ENCODE measurements at regions not wholly inside any gene's neighbourhood (a gene's known extent, or its start where the extent isn't known, plus 50 kb on each side); places are given as distances from the start of the nearest gene placed in this dataset.
"Not testable (repeated sequence)": the region's sequence is repeated elsewhere in the genome, so short reads cannot be mapped to it uniquely, and the experiment has no call there.

DNA sequence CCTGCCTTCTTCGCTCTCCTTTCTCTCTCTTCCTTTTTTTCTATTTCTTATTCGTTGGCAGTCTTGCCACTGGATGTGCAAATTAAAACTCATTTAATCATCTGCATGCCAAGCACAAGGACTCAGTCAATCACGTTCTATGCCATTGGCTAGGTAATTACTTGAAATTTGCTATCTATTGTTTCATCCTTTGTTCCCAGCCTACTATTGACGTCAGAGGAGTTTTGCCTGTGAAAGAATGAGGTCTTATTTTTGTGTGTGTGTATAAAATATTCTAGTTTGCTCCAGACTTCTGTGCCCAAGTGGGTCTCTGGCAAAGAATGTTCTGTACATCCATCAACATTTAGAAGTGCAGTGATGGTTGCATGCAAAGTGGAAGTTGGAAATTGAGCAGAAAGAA lies 132.3 kb upstream of the DOK5 start:
- Histone ChIP-seq H3K27me3 (ENCODE audit: control insufficient read depth, insufficient read depth, low read length) (no peaks in the 10 kb centered on the region), H3K36me3 (replicated peaks; ENCODE audit: control insufficient read depth, insufficient read depth, low read length) (no peaks in the 10 kb centered on the region), H3K4me3 (ENCODE audit: insufficient read depth, low read depth, low read length) (no peak overlapping the region)
- no peak for DNase-seq

DNA sequence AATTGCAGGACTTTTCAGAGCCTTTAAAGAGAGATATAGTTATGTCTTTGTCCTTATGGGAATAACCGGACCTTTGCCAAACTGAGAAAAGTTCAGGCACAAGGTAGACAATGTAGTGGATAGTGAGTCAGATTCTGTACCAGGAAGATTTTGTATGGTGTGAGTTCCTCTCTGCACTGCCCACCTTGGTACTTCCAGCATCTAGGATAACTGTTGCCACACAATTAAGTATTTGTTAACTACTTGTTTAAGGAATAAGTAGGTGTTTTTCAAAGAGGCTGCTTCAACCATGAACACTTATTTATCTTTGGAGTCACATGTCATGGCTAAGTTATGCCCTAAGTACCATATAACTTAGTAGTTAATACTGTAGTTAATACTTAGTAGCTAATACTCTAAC lies 131.8 kb upstream of the DOK5 start:
- Histone ChIP-seq H3K4me3 (ENCODE audit: insufficient read depth, low read depth, low read length) (no peak overlapping the region), H3K27me3 (ENCODE audit: control insufficient read depth, insufficient read depth, low read length) (no peaks in the 10 kb centered on the region), H3K36me3 (replicated peaks; ENCODE audit: control insufficient read depth, insufficient read depth, low read length) (no peaks in the 10 kb centered on the region)
- DNase-seq = no peak

DNA sequence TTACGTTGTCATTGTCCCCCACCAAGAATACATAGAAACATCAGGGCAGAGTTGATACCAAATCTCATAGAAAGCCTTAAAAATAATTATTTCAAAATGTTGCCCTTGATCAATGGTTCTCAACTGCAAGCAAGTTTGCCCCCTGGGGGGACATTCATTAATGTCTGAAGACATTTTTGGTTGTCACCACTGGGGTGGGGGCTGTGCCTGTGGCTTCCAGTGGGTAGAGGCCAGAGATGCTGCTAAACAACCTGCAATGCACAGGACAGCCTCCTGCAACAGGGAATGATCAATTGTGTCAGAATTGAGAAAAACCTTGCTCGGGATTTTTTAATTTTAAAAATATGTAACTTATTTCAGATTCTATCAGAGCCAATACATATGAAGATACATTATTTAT lies 130.6 kb upstream of the DOK5 start:
- Histone ChIP-seq H3K4me3 (ENCODE audit: insufficient read depth, low read depth, low read length) (no peak overlapping the region), H3K27me3 (ENCODE audit: control insufficient read depth, insufficient read depth, low read length) (no peaks in the 10 kb centered on the region), H3K36me3 (replicated peaks; ENCODE audit: control insufficient read depth, insufficient read depth, low read length) (no peaks in the 10 kb centered on the region)
- DNase-seq = no peak

DNA sequence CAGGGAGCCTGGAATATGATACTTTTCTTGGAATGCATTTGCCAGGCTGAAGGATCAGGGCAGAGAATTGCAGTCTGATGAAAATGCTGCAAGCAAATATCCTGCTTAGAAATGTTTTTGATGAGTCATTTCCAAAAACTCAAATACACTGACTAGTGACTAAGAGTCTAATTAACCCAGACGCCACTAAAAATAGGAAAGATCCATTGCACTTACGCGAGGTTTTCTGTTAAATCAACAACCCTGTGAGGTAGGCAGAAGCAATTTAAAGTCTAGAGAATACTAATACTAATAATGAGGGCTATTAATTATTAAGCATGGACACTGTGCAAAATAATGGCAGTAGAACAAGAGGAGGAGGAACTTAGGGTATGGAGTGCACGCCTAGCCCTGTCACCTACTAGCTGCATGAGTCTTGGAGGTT lies 130.1 kb upstream of the DOK5 start:
- H3K27me3 ChIP-seq (ENCODE audit: control insufficient read depth, insufficient read depth, low read length) = no peaks in the 10 kb centered on the region
- no peak overlapping the region for H3K4me3 ChIP-seq (ENCODE audit: insufficient read depth, low read depth, low read length)
- no peaks in the 10 kb centered on the region for H3K36me3 ChIP-seq (replicated peaks; ENCODE audit: control insufficient read depth, insufficient read depth, low read length)
- no peak for DNase-seq

DNA sequence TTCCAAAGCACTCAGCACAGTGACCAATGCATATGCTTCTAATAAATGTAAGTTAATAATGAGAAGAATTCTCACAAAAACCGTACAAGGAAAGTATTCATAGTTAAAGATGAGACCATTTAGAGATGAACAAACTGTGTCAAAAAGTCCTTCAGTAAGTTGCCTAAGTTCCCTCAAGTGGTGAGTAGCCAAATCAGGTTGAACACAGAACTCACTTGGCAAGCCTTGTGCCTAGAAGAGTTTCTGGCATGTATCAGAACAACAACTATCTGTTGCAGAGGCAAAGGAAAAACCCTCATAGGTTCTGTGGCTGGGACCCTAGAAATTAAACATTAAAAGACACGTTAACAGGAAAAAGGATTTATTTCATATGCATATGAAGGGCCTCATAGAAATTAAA lies 129.6 kb upstream of the DOK5 start:
- DNase-seq = no peak
- Histone ChIP-seq H3K36me3 (replicated peaks; ENCODE audit: control insufficient read depth, insufficient read depth, low read length) (no peaks in the 10 kb centered on the region), H3K27me3 (ENCODE audit: control insufficient read depth, insufficient read depth, low read length) (no peaks in the 10 kb centered on the region), H3K4me3 (ENCODE audit: insufficient read depth, low read depth, low read length) (no peak overlapping the region)

DNA sequence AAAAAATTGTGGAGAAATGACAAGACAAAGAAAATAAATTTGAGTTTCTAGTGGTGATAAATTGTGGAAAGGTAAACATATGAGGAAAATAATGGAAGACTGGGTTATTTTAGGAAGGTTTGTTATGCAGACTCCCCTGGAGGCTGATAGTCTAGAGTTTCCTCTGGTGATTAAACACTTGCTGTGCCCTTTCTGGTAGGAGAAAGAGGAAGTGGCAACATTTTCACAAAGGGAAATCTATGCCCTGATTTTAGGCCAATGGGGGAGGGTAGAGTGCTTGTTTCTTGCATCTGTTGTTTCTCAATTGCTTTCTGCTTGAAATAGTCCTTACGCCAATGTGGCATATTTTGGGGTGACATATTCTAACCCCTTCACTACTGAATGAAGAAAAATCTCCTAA lies 129.1 kb upstream of the DOK5 start:
- no peak for DNase-seq
- no peaks in the 10 kb centered on the region for H3K27me3 ChIP-seq (ENCODE audit: control insufficient read depth, insufficient read depth, low read length)
- no peak overlapping the region for H3K4me3 ChIP-seq (ENCODE audit: insufficient read depth, low read depth, low read length)
- no peaks in the 10 kb centered on the region for H3K36me3 ChIP-seq (replicated peaks; ENCODE audit: control insufficient read depth, insufficient read depth, low read length)

DNA sequence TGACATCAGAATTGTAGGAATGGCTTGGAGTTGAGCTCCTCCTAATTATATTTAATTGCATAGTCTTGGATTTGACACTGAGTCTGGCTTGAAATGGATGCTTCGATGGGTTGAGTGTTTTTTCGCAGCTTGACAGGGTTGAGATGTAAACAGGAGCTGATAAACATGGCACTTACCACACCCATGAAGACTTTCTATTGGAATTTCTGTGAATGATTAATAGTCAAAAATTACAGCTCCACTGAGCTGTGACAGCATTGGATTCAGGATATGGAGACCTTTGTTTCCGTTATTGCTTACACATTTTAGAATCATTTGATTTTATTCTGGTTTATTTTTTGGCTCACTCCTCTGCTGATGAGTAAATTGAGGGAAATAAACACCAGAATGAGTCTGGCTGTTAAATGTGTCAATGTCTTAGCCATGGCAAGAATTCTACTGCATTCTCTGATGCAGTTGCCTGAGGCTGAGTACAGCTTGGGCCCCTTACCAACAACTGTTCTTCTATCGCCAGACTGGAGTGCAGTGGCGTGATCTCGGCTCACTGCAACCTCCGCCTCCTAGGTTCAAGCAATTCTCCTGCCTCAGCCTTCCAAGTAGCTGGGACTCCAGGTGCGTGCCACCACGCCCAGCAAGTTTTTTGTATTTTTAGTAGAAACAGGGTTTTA lies 128.1 kb upstream of the DOK5 start:
- H3K4me3 ChIP-seq (ENCODE audit: insufficient read depth, low read depth, low read length) = no peak overlapping the region
- no peaks in the 10 kb centered on the region for H3K36me3 ChIP-seq (replicated peaks; ENCODE audit: control insufficient read depth, insufficient read depth, low read length)
- no peak for DNase-seq
- H3K27me3 ChIP-seq (ENCODE audit: control insufficient read depth, insufficient read depth, low read length) = no peaks in the 10 kb centered on the region

DNA sequence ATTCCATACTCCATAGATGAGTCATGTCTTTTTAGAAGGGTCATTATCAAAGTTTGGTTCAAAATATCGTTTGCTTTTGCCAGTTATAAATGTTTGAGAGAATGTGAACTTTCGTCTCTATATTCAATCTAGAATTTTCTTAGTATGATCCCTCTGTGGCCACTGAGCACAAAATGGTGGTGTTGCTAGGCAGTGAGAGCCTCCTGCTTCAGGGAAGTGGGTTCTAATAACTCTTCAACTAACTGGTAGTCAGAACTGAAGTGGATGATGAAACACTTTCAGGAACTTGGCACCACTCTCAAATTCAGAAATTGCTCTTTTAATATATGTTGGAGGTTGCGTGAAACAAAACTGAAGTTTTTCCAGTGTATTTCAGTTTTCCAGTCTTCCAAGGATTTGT lies 125.0 kb upstream of the DOK5 start:
- Histone ChIP-seq H3K4me3 (ENCODE audit: insufficient read depth, low read depth, low read length) (no peak overlapping the region), H3K36me3 (replicated peaks; ENCODE audit: control insufficient read depth, insufficient read depth, low read length) (no peaks in the 10 kb centered on the region), H3K27me3 (ENCODE audit: control insufficient read depth, insufficient read depth, low read length) (no peaks in the 10 kb centered on the region)
- no peak for DNase-seq

DNA sequence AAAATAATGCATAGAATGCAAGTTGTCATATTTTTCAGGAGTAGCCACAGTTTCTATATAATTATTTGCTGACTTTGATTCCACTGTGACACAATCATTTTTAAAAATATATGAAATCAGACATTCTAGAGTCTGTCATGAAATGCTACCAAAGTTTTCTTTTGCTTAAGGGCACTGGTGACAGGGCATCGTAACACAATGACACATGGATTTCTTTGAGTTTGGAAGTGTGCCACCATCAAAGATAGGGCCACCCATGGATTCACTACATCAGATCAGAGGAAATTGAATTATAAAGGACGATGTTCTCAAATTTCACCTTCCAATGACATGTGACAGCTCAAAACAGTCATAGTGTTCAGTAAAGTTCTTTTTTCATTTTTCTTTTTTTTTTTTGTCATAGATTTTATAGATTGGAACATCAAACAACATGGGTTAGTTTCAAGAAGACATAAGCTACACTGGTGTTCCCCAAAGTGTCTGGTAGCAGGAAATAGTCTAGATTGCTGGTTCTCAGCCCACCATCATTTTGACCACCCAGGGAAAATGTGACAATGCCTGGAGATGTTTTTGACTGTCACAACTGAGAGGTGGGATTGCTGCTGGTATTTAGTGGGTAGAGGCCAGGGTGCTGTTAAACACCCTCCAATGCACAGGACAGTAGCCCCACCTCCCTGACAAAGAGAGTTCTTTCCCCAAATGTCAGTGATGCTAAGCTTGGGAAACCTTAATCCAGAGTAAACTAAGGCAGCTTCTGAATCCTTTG lies 123.8 kb upstream of the DOK5 start:
- no peaks in the 10 kb centered on the region for H3K36me3 ChIP-seq (replicated peaks; ENCODE audit: control insufficient read depth, insufficient read depth, low read length)
- DNase-seq = no peak

DNA sequence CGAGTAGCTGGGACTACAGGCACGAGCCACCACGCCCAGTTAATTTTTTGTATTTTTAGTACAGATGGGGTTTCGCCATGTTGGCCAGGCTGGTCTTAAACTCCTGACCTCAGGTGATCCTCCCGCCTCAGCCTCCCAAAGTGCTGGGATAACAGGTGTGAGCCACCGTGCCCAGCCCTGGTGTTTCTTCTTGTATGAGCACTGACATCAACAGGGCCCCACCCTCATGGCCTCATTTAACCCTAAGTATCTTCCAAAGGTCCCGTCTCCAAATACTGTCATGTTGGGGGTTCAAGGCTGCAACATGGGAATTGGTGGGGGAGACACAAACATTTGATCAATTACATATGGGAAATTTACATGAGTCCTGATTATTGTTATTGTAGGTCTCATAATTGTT lies 122.9 kb upstream of the DOK5 start:
- not testable (repeated sequence) for H3K36me3 ChIP-seq (replicated peaks; ENCODE audit: control insufficient read depth, insufficient read depth, low read length); H3K4me3 ChIP-seq (ENCODE audit: insufficient read depth, low read depth, low read length); DNase-seq; H3K27me3 ChIP-seq (ENCODE audit: control insufficient read depth, insufficient read depth, low read length)

More for the DNA sequence above, 123.8 kb upstream of the DOK5 start:
- no peaks in the 10 kb centered on the region for H3K27me3 ChIP-seq (ENCODE audit: control insufficient read depth, insufficient read depth, low read length)
- H3K4me3 ChIP-seq (ENCODE audit: insufficient read depth, low read depth, low read length) = no peak overlapping the region

DNA sequence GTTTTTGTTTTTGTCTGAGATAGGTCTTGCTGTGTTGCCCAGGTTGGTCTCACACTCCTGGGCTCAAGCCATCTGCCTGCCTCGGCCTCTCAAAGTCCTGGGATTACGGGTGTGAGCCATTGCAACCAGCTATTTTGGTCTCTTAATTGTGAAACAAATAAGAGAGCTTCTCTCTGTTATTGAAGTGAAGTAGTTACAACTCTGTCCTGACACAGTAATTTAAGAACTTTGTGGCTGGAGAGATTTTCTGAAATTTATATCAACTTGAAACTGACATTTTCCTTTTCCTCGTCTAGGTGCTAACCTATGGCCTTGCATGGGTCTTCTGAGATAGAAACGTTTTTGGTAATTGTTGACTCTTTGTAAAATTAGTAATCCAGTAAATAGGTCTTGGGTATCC lies 122.1 kb upstream of the DOK5 start:
- no peak for DNase-seq
- no peak overlapping the region for H3K4me3 ChIP-seq (ENCODE audit: insufficient read depth, low read depth, low read length)
- no peaks in the 10 kb centered on the region for H3K36me3 ChIP-seq (replicated peaks; ENCODE audit: control insufficient read depth, insufficient read depth, low read length)
- no peaks in the 10 kb centered on the region for H3K27me3 ChIP-seq (ENCODE audit: control insufficient read depth, insufficient read depth, low read length)

DNA sequence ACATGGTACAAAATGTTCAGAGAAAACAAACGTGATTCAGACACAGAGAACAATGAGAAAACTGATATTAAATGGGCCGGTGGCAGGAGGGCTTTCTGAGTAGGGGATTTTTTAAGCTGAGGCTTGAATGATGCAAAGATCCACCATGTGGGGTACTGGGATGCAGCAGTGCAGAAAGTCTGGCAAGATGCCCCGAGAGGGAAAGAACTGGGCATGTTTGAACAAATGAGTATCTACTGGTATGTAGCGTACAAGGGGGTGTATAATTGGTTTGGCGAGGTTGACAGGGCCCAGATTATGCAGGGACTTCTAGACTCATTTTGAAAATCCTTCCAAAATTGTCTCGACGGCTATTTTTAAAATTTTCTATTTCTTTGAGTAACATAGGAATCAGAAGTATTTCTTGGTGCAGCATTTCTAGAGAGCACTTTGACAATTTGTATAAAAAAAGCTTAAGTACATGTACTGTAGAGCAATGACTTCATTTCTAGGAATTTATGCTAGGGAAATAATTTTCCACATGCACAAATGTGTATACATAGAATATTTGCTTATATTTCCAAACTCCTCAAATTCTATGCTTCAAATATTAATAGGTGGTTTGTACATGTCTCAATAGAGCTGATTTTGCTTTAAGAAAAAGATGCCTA lies 119.6 kb upstream of the DOK5 start:
- H3K27me3 ChIP-seq (ENCODE audit: control insufficient read depth, insufficient read depth, low read length) = no peaks in the 10 kb centered on the region
- no peaks in the 10 kb centered on the region for H3K36me3 ChIP-seq (replicated peaks; ENCODE audit: control insufficient read depth, insufficient read depth, low read length)
- DNase-seq = no peak
- no peak overlapping the region for H3K4me3 ChIP-seq (ENCODE audit: insufficient read depth, low read depth, low read length)

DNA sequence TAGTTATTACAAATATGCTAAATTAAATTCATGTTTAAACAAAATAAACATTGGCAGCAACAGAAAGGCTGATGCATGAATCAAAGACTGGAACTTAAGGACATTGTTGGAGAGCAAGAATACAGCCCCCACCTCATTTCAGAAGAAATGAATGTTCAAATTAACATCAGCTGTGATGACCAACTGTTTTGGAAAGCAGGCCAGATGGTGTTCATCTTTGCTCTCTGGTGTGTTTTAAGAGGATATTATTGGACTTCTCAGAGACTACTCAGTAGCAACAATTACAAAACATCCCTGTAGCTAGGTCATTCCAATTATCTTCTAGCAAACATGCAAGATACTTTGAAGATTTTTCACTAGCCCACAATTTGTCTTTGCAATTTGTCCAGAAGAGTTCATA lies 118.6 kb upstream of the DOK5 start:
- no peak for DNase-seq
- Histone ChIP-seq H3K27me3 (ENCODE audit: control insufficient read depth, insufficient read depth, low read length) (no peaks in the 10 kb centered on the region), H3K36me3 (replicated peaks; ENCODE audit: control insufficient read depth, insufficient read depth, low read length) (no peaks in the 10 kb centered on the region), H3K4me3 (ENCODE audit: insufficient read depth, low read depth, low read length) (no peak overlapping the region)

DNA sequence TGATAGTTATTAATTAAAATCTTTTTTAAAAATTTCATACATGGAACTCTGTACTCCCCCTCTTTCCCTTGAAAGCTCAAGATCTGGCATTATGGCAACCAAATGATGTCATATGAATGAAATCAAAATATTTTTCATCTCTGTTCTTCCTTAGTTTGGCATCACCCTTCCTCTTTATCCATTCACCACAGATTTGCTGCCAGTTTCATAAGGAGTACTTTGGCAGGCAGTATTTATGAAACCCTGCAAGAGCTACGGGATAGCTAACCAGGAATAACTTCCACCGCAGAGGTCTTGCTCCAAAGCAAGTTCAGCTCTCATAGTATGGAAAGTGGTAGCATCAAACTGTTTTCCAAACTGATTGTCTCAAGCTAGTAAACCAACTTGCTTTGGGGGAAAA lies 113.9 kb upstream of the DOK5 start:
- H3K27me3 ChIP-seq (ENCODE audit: control insufficient read depth, insufficient read depth, low read length) = no peaks in the 10 kb centered on the region
- no peaks in the 10 kb centered on the region for H3K36me3 ChIP-seq (replicated peaks; ENCODE audit: control insufficient read depth, insufficient read depth, low read length)
- DNase-seq = no peak
- H3K4me3 ChIP-seq (ENCODE audit: insufficient read depth, low read depth, low read length) = no peak overlapping the region

DNA sequence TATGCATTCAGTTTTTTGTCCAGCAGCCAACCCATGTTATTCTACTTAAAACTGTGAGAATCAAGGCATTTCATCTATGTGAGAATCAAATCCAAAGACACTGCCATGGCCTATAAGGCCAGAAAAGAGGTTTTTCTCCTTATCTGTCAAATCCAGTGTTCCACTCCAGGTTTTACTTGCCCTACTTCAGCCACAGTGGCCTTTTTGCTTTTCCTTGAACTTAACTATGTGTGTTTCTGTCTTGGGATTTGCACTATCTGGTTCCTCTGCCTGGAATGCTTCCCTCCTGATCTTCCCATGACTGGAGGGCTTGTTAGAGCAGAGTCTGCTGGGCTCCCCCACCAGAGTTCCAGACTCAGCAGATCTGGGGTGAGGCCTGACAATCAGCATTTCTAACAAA lies 113.1 kb upstream of the DOK5 start:
- DNase-seq = no peak
- no peaks in the 10 kb centered on the region for H3K27me3 ChIP-seq (ENCODE audit: control insufficient read depth, insufficient read depth, low read length)
- H3K36me3 ChIP-seq (replicated peaks; ENCODE audit: control insufficient read depth, insufficient read depth, low read length) = no peaks in the 10 kb centered on the region
- no peak overlapping the region for H3K4me3 ChIP-seq (ENCODE audit: insufficient read depth, low read depth, low read length)

All from H7 (cell line).